ENCODE measurements at regions not wholly inside any gene's neighbourhood (a gene's known extent, or its start where the extent isn't known, plus 50 kb on each side); places are given as distances from the start of the nearest gene placed in this dataset.

- TF ChIP-seq USF2 (CRISPR knock-in tag; IDR thresholded peaks at IDR 0.05) (no peak), NFATC3 (IDR thresholded peaks at IDR 0.05) (no peak), ATF7 (IDR thresholded peaks at IDR 0.05) (no peak)
Measured at GRCh38 chr12:114858388-114859146, 174.6 kb upstream of the TBX3 start (continued).

GRCh38 chr12:114855678-114856077 lies 171.7 kb upstream of the TBX3 start:
- CTCF ChIA-PET (ENCODE audit: low intra/inter-chr PET ratio) = no interaction called here
- in situ Hi-C loops (cut with MboI) (no loop called here), intact Hi-C loops (cut with micrococcal nuclease) (no loop called here)
- no peaks in the 10 kb centered on the region for H3K9me1 ChIP-seq (ENCODE audit: control insufficient read depth, insufficient read depth, low read length)
- BruUV-seq (replicated peaks) = no TSS peak
- no peaks in the 10 kb centered on the region for H3K27me3 ChIP-seq (ENCODE audit: control insufficient read depth in 2 of 2, insufficient read depth in 2 of 2, low read length in 2 of 2)
- POLR2A ChIA-PET = interaction anchor here (0.6 kb wide), 1 partner anchor 202 kb away, joined by 3 read pairs; no protein-coding TSS in a partner anchor
- no peak overlapping the region for H2AFZ ChIP-seq (ENCODE audit: low read depth, low read length)
- ATAC-seq (no peak), FAIRE-seq (no peak), DNase-seq (ENCODE audit: extremely low read depth in 1 of 4, low spot score in 3 of 4) (no peak)
- no peaks in the 10 kb centered on the region for H3K4me1 ChIP-seq (replicated peaks in 1 of 2; ENCODE audit: control insufficient read depth in 2 of 2, insufficient read depth in 2 of 2, low read length in 2 of 2)
- WGBS (ENCODE audit: insufficient coverage, low coverage, missing lambda C conversion rate) = 0% methylated on average over 3 of the region's 3 CpGs
- no peak overlapping the region for H3K27ac ChIP-seq (ENCODE audit: extremely low read depth, low read depth, low read length)
- TF ChIP-seq ZBTB40 (IDR thresholded peaks at IDR 0.05) = peak; percentile 82
- peak; percentile 32; the same call in 1 of the 2 replicates for TF ChIP-seq ZBTB40 (CRISPR knock-in tag; IDR thresholded peaks at IDR 0.05)
- no peak for TF ChIP-seq ELF1 (tag; IDR thresholded peaks at IDR 0.05)
- H3K79me2 ChIP-seq (ENCODE audit: control insufficient read depth, insufficient read depth, low read length) = no peaks in the 10 kb centered on the region
- no peaks in the 10 kb centered on the region for H3K9me3 ChIP-seq (replicated peaks; ENCODE audit: control insufficient read depth, insufficient read depth, low read depth, low read length)
- H3K4me2 ChIP-seq (ENCODE audit: insufficient read depth, low read length) = no peak overlapping the region
- H3K36me3 ChIP-seq (ENCODE audit: control insufficient read depth, insufficient read depth, low read length) = no peaks in the 10 kb centered on the region
- H3K4me3 ChIP-seq = no peak overlapping the region
- H3K9ac ChIP-seq (ENCODE audit: insufficient read depth in 1 of 2, low read depth in 2 of 2, low read length in 2 of 2) = no peak overlapping the region
- H4K20me1 ChIP-seq (replicated peaks; ENCODE audit: control insufficient read depth, insufficient read depth, low read length) = no peaks in the 10 kb centered on the region

Measured in K562 (cell line).